Activated T-helper 2 cell treated with anti-CD3 and anti-CD28 coated beads, Interferon-gamma antibody, Interleukin-2, Interleukin-4, amounts not matched to agents 10 μg/mL and 5 μg/mL and 100 μg/mL, durations not matched to agents 14 hours and 24 hours and 36 hours (primary cell): ENCODE measurements at regions not wholly inside any gene's neighbourhood (a gene's known extent, or its start where the extent isn't known, plus 50 kb on each side); places are given as distances from the start of the nearest gene placed in this dataset.

Experiments
- DNase-seq: peaks from one replicate; pipeline ENCODE4 v3.0.0; 2021; ENCODE audit warnings: low spot score
- H3K27ac Mint-ChIP-seq: one replicate; pipeline ENCODE4 v1.8.0; 2021; ENCODE audit warnings: mixed read lengths
- H3K27me3 Mint-ChIP-seq: one replicate; pipeline ENCODE4 v1.8.0; 2021; ENCODE audit warnings: low read depth, mixed read lengths
- H3K36me3 Mint-ChIP-seq: one replicate; pipeline ENCODE4 v1.8.0; 2021; ENCODE audit warnings: low read depth, mixed read lengths
- H3K4me1 Mint-ChIP-seq: one replicate; pipeline ENCODE4 v1.8.0; 2021; ENCODE audit warnings: low read depth, mixed read lengths
- H3K4me3 Mint-ChIP-seq: one replicate; pipeline ENCODE4 v1.8.0; 2021; ENCODE audit warnings: low read depth, mild to moderate bottlenecking, moderate library complexity, mixed read lengths
- H3K9me3 Mint-ChIP-seq: one replicate; pipeline ENCODE4 v1.8.0; 2021; ENCODE audit warnings: mixed read lengths
- intact Hi-C: fragments of 100-400 bp; cut with micrococcal nuclease; formaldehyde crosslinking; loops from one replicate; pipeline ENCODE4 v1.15.1; 2023

DNA sequence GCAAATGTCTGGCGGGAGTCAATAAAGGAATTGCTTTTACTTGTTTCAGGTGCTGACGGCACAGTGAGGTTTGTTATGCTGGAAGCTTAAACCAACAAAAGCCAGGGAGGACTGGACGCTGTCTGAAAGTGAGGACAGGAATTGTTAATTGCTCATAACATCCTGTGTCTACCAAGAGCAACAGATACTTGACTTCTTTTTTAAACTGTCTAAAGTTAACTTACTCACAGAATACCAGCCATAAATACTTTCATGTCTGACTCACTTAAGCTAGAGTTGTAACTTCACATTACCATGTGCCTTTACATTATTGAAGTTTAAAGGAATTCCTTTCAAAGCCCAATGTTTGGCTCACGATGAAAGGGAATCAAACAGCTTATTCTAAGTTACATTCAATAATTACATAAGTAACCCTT is 252.7 kb upstream of the SHH start:
- no peaks in the 10 kb centered on the region for H3K4me1 Mint-ChIP-seq
- no peak for DNase-seq
- no peak overlapping the region for H3K4me3 Mint-ChIP-seq
- intact Hi-C loops, result no loop called here
- H3K27ac Mint-ChIP-seq, result no peak overlapping the region
- H3K9me3 Mint-ChIP-seq, result peaks cover 11% of the 10 kb centered on the region
- H3K36me3 Mint-ChIP-seq, result no peaks in the 10 kb centered on the region
- peaks cover 4% of the 10 kb centered on the region for H3K27me3 Mint-ChIP-seq

- H3K27me3 Mint-ChIP-seq, result peaks cover 2% of the 10 kb centered on the region
Observed at GRCh38 chr7:156063241-156063810, 251.1 kb upstream of the SHH start.

GRCh38 chr7:156062286-156062685 is 250.0 kb upstream of the SHH start:
- Mint-ChIP-seq H3K4me3 (no peak overlapping the region), H3K27ac (no peak overlapping the region), H3K27me3 (peaks cover 2% of the 10 kb centered on the region), H3K4me1 (no peaks in the 10 kb centered on the region), H3K36me3 (no peaks in the 10 kb centered on the region), H3K9me3 (peaks cover 11% of the 10 kb centered on the region)
- no peak for DNase-seq
- intact Hi-C loops, result no loop called here

More at GRCh38 chr7:156063241-156063810, 251.1 kb upstream of the SHH start:
- no peaks in the 10 kb centered on the region for H3K4me1 Mint-ChIP-seq
- no peak for DNase-seq
- no peak overlapping the region for H3K27ac Mint-ChIP-seq
- H3K4me3 Mint-ChIP-seq, result no peak overlapping the region
- H3K36me3 Mint-ChIP-seq, result no peaks in the 10 kb centered on the region
- peaks cover 11% of the 10 kb centered on the region for H3K9me3 Mint-ChIP-seq
- intact Hi-C loops, result no loop called here

DNA sequence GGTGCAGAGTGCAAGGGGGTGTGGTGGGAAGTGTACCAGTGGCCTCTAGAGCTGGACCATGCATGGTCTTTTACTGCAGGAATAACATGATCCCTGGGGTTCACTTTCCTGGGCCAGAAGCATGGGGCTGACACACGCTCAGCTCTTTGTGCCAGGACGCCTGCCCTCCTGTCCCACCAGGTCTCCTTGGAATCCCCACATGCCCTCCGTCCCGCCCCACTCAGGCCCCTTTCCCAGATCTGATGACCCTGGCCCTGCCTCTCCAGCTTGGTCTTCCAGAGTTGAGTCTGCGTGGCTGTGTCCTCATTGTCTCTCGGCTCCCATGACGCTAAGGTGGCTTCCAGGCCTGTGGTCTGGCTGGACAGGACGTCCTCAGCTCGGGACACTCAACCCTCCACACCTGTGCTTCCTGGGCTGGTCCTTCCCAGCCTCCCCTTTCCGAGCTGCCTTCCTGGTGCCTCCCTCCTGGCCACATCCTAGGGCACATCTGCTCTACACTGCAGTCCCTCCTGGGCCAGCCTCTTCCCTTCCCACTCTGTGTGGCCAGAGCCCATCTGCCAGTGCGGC is 249.5 kb upstream of the SHH start:
- intact Hi-C loops, result no loop called here
- Mint-ChIP-seq H3K27me3 (peaks cover 2% of the 10 kb centered on the region), H3K36me3 (no peaks in the 10 kb centered on the region), H3K27ac (no peak overlapping the region), H3K4me3 (no peak overlapping the region), H3K9me3 (peaks cover 11% of the 10 kb centered on the region), H3K4me1 (no peaks in the 10 kb centered on the region)
- DNase-seq, result no peak

- Mint-ChIP-seq H3K9me3 (peaks cover 11% of the 10 kb centered on the region), H3K4me3 (no peak overlapping the region), H3K4me1 (no peaks in the 10 kb centered on the region), H3K36me3 (no peaks in the 10 kb centered on the region), H3K27me3 (peaks cover 2% of the 10 kb centered on the region), H3K27ac (no peak overlapping the region)
- DNase-seq, result no peak
- intact Hi-C loops, result no loop called here
Observed at GRCh38 chr7:156060925-156061324, 248.7 kb upstream of the SHH start.

GRCh38 chr7:156059369-156059768 is 247.1 kb upstream of the SHH start:
- intact Hi-C loops, result no loop called here
- Mint-ChIP-seq H3K36me3 (no peaks in the 10 kb centered on the region), H3K27me3 (no peaks in the 10 kb centered on the region), H3K9me3 (peaks cover 11% of the 10 kb centered on the region), H3K4me3 (no peak overlapping the region), H3K4me1 (no peaks in the 10 kb centered on the region), H3K27ac (no peak overlapping the region)
- no peak for DNase-seq

- H3K9me3 Mint-ChIP-seq, result peaks cover 11% of the 10 kb centered on the region
Observed at GRCh38 chr7:156058248-156058647, 246.0 kb upstream of the SHH start.

GRCh38 chr7:156056534-156056933 is 244.3 kb upstream of the SHH start:
- Mint-ChIP-seq H3K9me3 (peaks cover 11% of the 10 kb centered on the region), H3K4me1 (no peaks in the 10 kb centered on the region), H3K4me3 (no peak overlapping the region), H3K27ac (no peak overlapping the region), H3K27me3 (no peaks in the 10 kb centered on the region), H3K36me3 (no peaks in the 10 kb centered on the region)
- no peak for DNase-seq
- intact Hi-C loops, result no loop called here

More at GRCh38 chr7:156058248-156058647, 246.0 kb upstream of the SHH start:
- H3K4me1 Mint-ChIP-seq, result no peaks in the 10 kb centered on the region
- no peak overlapping the region for H3K27ac Mint-ChIP-seq
- DNase-seq, result no peak
- no peaks in the 10 kb centered on the region for H3K27me3 Mint-ChIP-seq
- intact Hi-C loops, result no loop called here
- no peak overlapping the region for H3K4me3 Mint-ChIP-seq
- no peaks in the 10 kb centered on the region for H3K36me3 Mint-ChIP-seq

DNA sequence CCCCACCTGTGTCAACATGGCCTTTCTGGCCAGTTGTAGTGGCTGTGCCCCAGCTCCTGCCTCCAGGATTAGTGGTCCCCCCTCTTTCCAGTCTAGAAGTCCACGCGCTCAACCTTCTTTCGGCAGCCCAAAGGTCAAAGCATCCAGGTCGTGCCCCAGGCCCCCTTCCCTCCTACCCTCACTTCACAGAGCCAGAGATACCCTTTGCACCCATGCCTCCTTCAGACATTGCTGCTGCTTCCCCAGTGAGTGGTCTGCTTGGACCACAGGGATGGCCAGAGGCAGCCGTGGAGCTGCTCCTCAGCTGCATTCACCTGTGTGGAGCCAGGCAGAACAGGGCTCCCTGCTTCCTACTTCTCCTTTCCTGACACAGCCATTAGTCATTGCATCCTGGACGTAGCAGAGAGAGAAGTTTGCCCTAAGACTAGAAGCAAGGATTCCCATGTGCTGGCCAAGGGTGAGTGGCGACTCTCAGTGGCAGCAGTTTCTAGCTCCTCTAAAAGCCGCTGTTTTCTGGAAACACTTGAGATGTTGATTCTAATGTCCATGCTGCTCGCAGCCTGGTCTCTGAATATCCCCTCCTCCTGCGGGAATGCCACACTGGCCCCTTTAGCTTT is 243.1 kb upstream of the SHH start:
- no peak overlapping the region for H3K4me3 Mint-ChIP-seq
- H3K4me1 Mint-ChIP-seq, result no peaks in the 10 kb centered on the region
- DNase-seq, result no peak
- no peaks in the 10 kb centered on the region for H3K27me3 Mint-ChIP-seq
- intact Hi-C loops, result no loop called here
- peaks cover 3% of the 10 kb centered on the region for H3K9me3 Mint-ChIP-seq
- H3K27ac Mint-ChIP-seq, result no peak overlapping the region
- H3K36me3 Mint-ChIP-seq, result no peaks in the 10 kb centered on the region

- H3K4me3 Mint-ChIP-seq, result no peak overlapping the region
Observed at GRCh38 chr7:156051884-156052283, 239.6 kb upstream of the SHH start.

DNA sequence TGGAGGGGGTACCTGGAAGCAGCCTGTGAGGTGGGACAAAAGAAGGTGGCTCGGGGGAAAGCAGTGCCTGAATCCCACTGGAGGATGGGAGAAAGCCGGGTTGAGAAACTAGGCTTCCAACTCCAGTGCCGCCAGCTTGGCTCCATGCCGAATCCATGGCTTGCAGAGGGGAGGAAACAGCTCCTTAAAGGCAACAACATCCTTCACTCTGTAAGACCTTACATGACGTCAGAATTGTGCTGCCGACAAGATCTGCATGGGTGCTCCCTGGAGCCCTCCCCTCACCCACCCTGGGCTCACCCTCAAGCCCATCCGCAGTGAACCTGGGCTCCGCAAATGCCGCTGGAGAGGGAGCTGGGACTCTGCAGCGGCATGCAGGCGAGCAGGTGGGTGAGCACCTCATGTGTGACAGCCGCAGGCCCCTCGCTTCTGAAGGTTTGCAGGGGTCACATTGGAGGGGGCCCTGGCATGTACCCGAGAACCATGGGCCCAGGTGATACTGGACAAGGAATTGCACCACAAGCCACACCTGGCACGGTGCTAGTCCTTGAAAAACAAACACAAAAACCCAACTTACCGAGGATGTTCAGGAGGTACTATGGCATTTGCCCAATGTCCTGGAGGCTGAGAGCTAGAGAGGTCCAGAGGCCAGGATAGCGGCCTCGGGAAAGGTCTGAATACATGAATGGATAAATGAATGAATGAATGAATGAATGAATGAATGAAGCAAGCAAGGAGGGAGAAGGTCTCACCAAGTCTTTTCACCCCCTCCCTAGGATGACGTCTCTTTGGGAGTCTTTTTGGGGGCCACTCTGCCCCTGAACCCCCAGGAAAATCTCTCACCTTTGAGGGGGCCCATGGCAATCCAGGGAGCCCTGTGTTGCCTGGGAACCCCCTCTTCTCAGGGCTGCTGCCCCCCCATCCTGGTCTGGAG is 238.6 kb upstream of the SHH start:
- intact Hi-C loops, result no loop called here
- Mint-ChIP-seq H3K4me3 (no peak overlapping the region), H3K4me1 (no peaks in the 10 kb centered on the region), H3K27ac (no peak overlapping the region), H3K9me3 (no peaks in the 10 kb centered on the region), H3K36me3 (no peaks in the 10 kb centered on the region), H3K27me3 (no peaks in the 10 kb centered on the region)
- DNase-seq, result no peak

More at GRCh38 chr7:156051884-156052283, 239.6 kb upstream of the SHH start:
- intact Hi-C loops, result no loop called here
- DNase-seq, result no peak
- Mint-ChIP-seq H3K9me3 (no peaks in the 10 kb centered on the region), H3K4me1 (no peaks in the 10 kb centered on the region), H3K27ac (no peak overlapping the region), H3K36me3 (no peaks in the 10 kb centered on the region), H3K27me3 (no peaks in the 10 kb centered on the region)

DNA sequence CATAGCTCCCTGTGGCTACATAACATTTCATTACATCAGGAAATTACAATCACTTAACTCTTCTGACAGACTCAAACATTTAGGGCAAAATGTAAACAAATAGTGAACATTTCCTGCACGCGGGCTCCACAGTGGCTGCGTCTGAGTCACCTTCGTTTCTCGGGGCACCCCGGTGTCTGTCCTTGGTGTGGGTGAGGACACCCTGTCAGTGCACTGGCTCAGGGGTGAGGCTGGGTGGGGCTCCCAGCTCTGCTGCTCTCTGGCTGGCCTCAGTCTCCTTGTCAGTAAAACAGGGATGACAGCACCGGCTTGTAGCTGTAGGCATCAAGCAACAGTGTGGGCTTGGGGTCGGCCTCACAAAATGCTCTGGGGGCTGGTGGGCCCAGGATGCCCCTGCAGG is 237.1 kb upstream of the SHH start:
- no peaks in the 10 kb centered on the region for H3K4me1 Mint-ChIP-seq
- H3K36me3 Mint-ChIP-seq, result no peaks in the 10 kb centered on the region
- no peaks in the 10 kb centered on the region for H3K27me3 Mint-ChIP-seq
- DNase-seq, result no peak
- no peak overlapping the region for H3K4me3 Mint-ChIP-seq
- H3K9me3 Mint-ChIP-seq, result no peaks in the 10 kb centered on the region
- intact Hi-C loops, result no loop called here
- no peak overlapping the region for H3K27ac Mint-ChIP-seq
